Tibial nerve (tissue), 4 donors: ENCODE measurements at regions not wholly inside any gene's neighbourhood (a gene's known extent, or its start where the extent isn't known, plus 50 kb on each side); places are given as distances from the start of the nearest gene placed in this dataset.
"Not testable (repeated sequence)": the region's sequence is repeated elsewhere in the genome, so short reads cannot be mapped to it uniquely, and the experiment has no call there.

ENCODE experiments used
- DNase-seq, 2 donors: peaks; one replicate each; pipeline ENCODE4 v3.0.0-alpha.2; 2019; ENCODE audit warnings: low spot score in 2 of 2
- H3K27ac ChIP-seq, 4 donors: fragments of 200-600 bp; sonication (generic) in 3 of 4; one replicate each; pipeline ENCODE4 v1.5.1; 2017 to 2019; ENCODE audit warnings: mild to moderate bottlenecking in 1 of 4
- H3K27me3 ChIP-seq, 2 donors: fragments of 200-600 bp; sonication (generic) in 1 of 2; one replicate each; pipeline versions ENCODE4 v1.5.1 to v1.6.0; 2017 to 2019
- H3K36me3 ChIP-seq, 3 donors: fragments of 200-600 bp; sonication (generic); one replicate each; pipeline ENCODE4 v1.5.1; 2018 to 2019
- H3K4me1 ChIP-seq, 4 donors: fragments of 200-600 bp; sonication (generic) in 3 of 4; one replicate each; pipeline ENCODE4 v1.5.1; 2017 to 2019
- H3K4me3 ChIP-seq, 4 donors: fragments of 200-600 bp; sonication (generic) in 3 of 4; one replicate each; pipeline ENCODE4 v1.5.1; 2017 to 2019; ENCODE audit warnings: mild to moderate bottlenecking in 1 of 4, moderate library complexity in 1 of 4
- H3K9me3 ChIP-seq, 4 donors: fragments of 200-600 bp; sonication (generic) in 3 of 4; one replicate each; pipeline ENCODE4 v1.5.1; 2017 to 2019
- EP300 ChIP-seq, 2 donors: sonication (generic); formaldehyde crosslinking; IDR thresholded peaks; one replicate each; pipeline ENCODE4 v1.6.1; 2017; ENCODE audit warnings: antibody characterized with exemption in 2 of 2, mild to moderate bottlenecking in 1 of 2
- POLR2A ChIP-seq, 2 donors: fragments of 450-650 bp; IDR thresholded peaks; one replicate each; pipeline ENCODE4 v1.6.1; 2017; ENCODE audit warnings: antibody characterized with exemption in 2 of 2, mild to moderate bottlenecking in 2 of 2, moderate library complexity in 2 of 2
- WGBS, 2 donors: methylation state at CpG; one replicate each; pipeline ENCODE4 v1.1.5; 2018; 5-methylcytosine and 5-hydroxymethylcytosine counted together
- TF ChIP-seq, protein P1 (sequence below), 5 experiments: fragments of 200-600 bp in 3 of 5; fragments of 450-650 bp in 2 of 5; sonication (generic) in 3 of 5; IDR thresholded peaks; one replicate each; pipeline ENCODE4 v1.5.1; 2016 to 2019; ENCODE audit warnings: antibody characterized with exemption in 5 of 5, mild to moderate bottlenecking in 3 of 5, moderate library complexity in 2 of 5

DNA sequence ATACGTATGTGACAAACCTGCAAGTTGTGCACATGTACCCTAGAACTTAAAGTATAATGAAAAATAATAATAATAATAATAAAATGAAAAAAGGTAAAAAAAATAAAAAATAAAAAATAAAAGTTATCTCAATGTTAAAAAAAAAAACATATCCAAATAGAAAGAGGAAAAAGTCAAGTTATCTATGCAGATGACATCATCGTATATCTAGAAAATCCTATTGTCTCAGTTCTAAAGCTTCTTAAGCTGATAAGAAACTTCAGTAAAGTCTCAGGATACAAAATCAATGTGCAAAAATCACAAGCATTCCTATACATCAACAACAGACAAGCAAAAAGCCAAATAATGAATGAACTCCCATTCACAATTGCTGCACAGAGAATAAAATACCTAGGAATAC lies 466.6 kb upstream of the PHF14 start:
- 95 to 96% methylated on average over 2 of the region's 2 CpGs for WGBS, 2 donors
- H3K9me3 ChIP-seq, result no peaks in the 10 kb centered on the region
- H3K27me3 ChIP-seq, result no peaks in the 10 kb centered on the region
- H3K4me1 ChIP-seq, result no peaks in the 10 kb centered on the region
- no peak overlapping the region for H3K4me3 ChIP-seq
- DNase-seq, result no peak
- no peak overlapping the region for H3K27ac ChIP-seq
- no peak for TF ChIP-seq POLR2A (IDR thresholded peaks at IDR 0.05)
- no peaks in the 10 kb centered on the region for H3K36me3 ChIP-seq

- TF ChIP-seq POLR2A (IDR thresholded peaks at IDR 0.05), result no peak
- TF ChIP-seq, protein P1, sequence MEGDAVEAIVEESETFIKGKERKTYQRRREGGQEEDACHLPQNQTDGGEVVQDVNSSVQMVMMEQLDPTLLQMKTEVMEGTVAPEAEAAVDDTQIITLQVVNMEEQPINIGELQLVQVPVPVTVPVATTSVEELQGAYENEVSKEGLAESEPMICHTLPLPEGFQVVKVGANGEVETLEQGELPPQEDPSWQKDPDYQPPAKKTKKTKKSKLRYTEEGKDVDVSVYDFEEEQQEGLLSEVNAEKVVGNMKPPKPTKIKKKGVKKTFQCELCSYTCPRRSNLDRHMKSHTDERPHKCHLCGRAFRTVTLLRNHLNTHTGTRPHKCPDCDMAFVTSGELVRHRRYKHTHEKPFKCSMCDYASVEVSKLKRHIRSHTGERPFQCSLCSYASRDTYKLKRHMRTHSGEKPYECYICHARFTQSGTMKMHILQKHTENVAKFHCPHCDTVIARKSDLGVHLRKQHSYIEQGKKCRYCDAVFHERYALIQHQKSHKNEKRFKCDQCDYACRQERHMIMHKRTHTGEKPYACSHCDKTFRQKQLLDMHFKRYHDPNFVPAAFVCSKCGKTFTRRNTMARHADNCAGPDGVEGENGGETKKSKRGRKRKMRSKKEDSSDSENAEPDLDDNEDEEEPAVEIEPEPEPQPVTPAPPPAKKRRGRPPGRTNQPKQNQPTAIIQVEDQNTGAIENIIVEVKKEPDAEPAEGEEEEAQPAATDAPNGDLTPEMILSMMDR (IDR thresholded peaks at IDR 0.05), result no peak
- Histone ChIP-seq H3K4me1 (no peaks in the 10 kb centered on the region), H3K27me3 (no peaks in the 10 kb centered on the region), H3K4me3 (no peak overlapping the region), H3K9me3 (no peaks in the 10 kb centered on the region), H3K27ac (no peak overlapping the region), H3K36me3 (no peaks in the 10 kb centered on the region)
- DNase-seq, result no peak
- 36 to 39% methylated on average over 2 of the region's 2 CpGs for WGBS, 2 donors
These were observed 452.4 kb upstream of the PHF14 start for GRCh38 chr7:10521306-10521705.

DNA sequence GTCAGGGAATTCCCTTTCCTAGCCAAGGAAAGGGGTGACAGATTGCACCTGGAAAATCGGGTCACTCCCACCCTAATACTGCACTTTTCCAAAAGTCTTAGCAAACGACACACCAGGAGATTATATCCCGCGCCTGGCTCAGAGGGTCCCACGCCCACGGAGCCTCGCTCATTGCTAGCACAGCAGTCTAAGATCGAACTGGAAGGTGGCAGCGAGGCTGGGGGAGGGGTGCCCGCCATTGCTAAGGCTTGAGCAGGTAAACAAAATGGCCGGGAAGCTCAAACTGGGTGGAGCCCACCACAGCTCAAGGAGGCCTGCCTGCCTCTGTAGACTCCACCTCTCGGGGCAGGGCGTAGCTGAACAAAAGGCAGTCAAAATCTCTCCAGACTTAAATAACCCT lies 440.2 kb upstream of the PHF14 start:
- not testable (repeated sequence) for H3K27me3 ChIP-seq, DNase-seq
- 91 to 94% methylated on average over 13 of the region's 13 CpGs for WGBS, 2 donors

GRCh38 chr7:10536561-10536960 lies 437.1 kb upstream of the PHF14 start:
- Histone ChIP-seq H3K9me3 (peaks cover 0 to 11% (median 0%) of the 10 kb centered on the region in 4 donors), H3K4me1 (no peaks in the 10 kb centered on the region), H3K36me3 (no peaks in the 10 kb centered on the region), H3K27ac (no peak overlapping the region), H3K27me3 (no peaks in the 10 kb centered on the region), H3K4me3 (no peak overlapping the region)
- TF ChIP-seq, protein P1 (IDR thresholded peaks at IDR 0.05), result no peak
- TF ChIP-seq EP300 (IDR thresholded peaks at IDR 0.05) (no peak), POLR2A (IDR thresholded peaks at IDR 0.05) (no peak)
- 21 to 37% methylated on average over 2 of the region's 2 CpGs for WGBS, 2 donors
- no peak for DNase-seq

More for the DNA sequence above, 440.2 kb upstream of the PHF14 start:
- H3K4me1 ChIP-seq, H3K36me3 ChIP-seq, H3K27ac ChIP-seq, H3K4me3 ChIP-seq: not testable (repeated sequence)
- H3K9me3 ChIP-seq, result peaks cover 0 to 11% (median 0%) of the 10 kb centered on the region in 4 donors

- TF ChIP-seq, protein P1 (IDR thresholded peaks at IDR 0.05), result no peak
- TF ChIP-seq POLR2A (IDR thresholded peaks at IDR 0.05) (no peak), EP300 (IDR thresholded peaks at IDR 0.05) (no peak)
- Histone ChIP-seq H3K36me3 (no peaks in the 10 kb centered on the region), H3K27ac (no peak overlapping the region), H3K27me3 (no peaks in the 10 kb centered on the region), H3K4me1 (no peaks in the 10 kb centered on the region), H3K4me3 (no peak overlapping the region), H3K9me3 (peaks cover 0 to 8% (median 0%) of the 10 kb centered on the region in 4 donors)
- WGBS, 2 donors, result 73% methylated on average over 3 of the region's 3 CpGs
- DNase-seq, result no peak
These were observed 435.9 kb upstream of the PHF14 start for GRCh38 chr7:10537764-10538163.

DNA sequence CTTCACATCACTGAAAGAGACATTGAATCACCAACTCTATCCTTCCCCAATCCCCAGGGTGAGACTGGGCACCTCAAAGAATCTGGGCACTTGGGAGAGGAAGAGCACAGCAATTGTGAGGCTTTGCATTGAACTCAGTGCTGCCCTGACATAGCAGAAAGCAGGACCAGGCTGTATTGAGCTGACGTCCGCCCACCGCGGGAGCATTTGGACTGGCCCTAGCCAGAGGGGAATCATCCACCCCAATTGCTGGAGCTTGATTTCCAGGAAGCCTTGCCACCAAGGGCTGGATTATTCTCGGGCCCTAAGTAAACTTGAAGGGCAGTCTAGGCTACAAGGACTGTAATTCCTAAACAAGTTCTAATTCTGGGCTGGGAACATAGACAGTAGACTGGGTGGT lies 416.3 kb upstream of the PHF14 start:
- Histone ChIP-seq H3K27ac (no peak overlapping the region), H3K27me3 (no peaks in the 10 kb centered on the region), H3K9me3 (no peaks in the 10 kb centered on the region), H3K4me3 (no peak overlapping the region), H3K4me1 (no peaks in the 10 kb centered on the region), H3K36me3 (no peaks in the 10 kb centered on the region)
- TF ChIP-seq, protein P1 (IDR thresholded peaks at IDR 0.05), result no peak
- TF ChIP-seq POLR2A (IDR thresholded peaks at IDR 0.05) (no peak), EP300 (IDR thresholded peaks at IDR 0.05) (no peak)
- 84 to 94% methylated on average over 5 of the region's 5 CpGs for WGBS, 2 donors
- DNase-seq, result no peak
